ENCODE measurements at regions not wholly inside any gene's neighbourhood (a gene's known extent, or its start where the extent isn't known, plus 50 kb on each side); places are given as distances from the start of the nearest gene placed in this dataset.

DNA sequence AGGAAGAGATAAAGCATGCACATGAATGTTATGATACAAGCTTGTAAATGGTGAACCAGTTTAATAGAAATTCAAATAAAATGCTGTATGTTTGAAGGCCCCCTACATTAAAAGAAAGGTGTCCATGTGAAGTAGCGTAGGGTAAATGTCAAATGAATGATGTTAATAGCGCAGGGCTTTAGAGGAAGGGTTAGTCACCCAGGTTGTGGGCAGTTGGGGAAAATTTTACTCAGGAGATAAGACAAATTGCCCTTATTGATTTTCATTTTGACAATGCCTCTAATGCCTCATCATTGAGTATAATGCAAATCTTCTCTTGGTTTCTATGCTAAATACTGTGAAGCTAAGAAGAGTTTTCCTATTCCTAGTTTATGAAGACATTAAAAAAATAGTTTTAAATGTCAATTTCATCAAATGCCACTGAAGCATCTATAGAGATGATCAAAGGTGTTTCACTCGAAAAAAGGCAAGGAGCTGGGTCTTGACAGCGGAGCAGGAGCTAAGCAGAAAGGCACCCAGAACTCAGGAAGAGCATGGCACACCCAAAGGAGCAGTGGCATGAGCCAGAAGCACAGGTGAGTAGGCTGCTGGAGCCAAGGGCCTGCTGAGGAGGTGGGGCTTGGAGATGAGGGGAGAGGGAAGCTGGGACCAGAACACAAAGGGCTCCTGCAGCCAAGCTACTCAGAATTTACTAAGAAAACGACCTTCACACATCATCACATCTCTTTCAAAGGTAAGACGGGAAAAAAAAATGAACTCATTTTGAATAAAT is 129.3 kb upstream of the ACKR3 start:
- no peak for TF ChIP-seq POLR2A (IDR thresholded peaks at IDR 0.05)
- TF ChIP-seq CTCF (IDR thresholded peaks at IDR 0.05): no peak
